Stimulated activated CD8-positive, alpha-beta memory T cell treated with anti-CD3 and anti-CD28 coated beads, Interleukin-7, amount 100 ng/mL, for 4 hours (primary cell): ENCODE measurements at regions not wholly inside any gene's neighbourhood (a gene's known extent, or its start where the extent isn't known, plus 50 kb on each side); places are given as distances from the start of the nearest gene placed in this dataset.

Experiments used
- DNase-seq, 2 donors: peaks; one replicate each; pipeline ENCODE4 v3.0.0-alpha.2; 2020; ENCODE audit warnings: low read depth in 2 of 2

DNA sequence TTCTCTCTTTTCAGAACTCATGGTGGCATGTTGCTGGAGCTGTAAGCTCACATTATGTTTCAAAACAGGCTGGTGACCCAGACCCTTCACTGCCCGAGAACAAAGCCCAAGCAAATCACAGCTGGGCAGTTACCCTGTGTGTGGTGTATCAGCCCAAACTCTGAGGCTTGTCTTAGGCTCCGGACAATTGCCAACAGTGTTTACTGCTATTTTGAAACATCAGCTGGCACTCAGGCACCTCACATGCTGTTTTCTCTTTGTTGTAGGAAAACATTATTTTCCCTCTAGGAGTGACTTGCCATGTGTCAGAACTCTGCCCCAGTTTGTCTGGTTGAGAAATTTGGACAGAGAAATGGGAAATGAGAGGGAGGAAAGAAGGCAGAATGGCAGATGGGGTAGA, 237.6 kb upstream of the APCDD1 start:
- no peak for DNase-seq

DNA sequence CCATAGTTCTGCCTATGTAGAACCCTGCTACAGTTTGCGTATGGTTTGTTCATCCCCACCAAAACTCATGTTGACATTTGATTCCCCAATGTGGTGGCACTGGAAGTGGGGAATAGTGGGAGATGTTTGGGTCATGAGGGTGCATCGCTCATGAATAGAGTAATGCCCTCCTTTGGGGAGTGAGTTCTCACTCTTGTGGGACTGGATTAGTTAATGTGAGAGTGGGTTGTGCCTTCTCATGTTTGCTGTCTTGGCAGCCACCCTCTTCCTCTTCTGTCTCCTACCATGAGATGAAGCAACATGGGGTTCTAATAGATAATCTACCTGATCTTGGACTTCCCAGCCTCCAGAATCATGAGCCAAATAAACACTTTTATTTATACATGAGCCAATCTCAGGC, 237.2 kb upstream of the APCDD1 start:
- no peak for DNase-seq

DNA sequence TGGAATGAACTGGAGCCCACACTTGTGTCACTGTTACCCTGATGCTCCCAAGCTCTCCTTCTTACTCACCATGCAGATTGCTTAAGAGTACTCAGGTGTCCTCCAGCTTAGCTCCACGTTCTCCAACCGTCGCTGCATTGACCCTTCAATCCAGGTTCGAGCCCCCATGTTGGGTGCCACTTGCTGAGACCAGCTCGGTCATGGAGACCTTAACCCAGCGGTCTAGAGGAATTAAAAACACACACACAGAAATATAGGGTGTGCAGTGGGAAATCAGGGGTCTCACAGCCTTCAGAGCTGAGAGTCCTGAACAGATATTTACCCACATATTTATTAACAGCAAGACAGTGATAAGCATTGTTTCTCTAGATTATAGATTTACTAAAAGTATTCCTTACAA, 229.1 kb upstream of the APCDD1 start:
- DNase-seq, result no peak

DNA sequence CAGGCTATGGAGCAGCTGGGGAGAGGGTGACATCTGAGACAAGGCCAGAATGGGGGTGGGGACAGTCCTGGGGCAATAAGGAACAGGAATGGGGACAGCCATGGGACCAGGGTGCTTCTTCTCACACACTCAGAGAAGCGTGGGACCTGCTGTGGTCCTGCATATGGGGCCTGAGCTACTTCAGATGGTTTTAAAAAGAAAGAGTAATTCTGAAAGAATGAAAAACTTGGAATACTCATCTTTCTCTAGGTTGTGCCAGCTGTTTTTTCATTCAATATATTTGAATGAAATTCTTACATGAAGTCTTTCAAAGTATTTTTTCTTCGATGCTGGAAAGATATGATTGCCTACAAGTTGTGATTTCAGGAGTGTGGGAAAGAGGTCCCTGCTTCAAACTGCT, 227.5 kb upstream of the APCDD1 start:
- no peak for DNase-seq

DNA sequence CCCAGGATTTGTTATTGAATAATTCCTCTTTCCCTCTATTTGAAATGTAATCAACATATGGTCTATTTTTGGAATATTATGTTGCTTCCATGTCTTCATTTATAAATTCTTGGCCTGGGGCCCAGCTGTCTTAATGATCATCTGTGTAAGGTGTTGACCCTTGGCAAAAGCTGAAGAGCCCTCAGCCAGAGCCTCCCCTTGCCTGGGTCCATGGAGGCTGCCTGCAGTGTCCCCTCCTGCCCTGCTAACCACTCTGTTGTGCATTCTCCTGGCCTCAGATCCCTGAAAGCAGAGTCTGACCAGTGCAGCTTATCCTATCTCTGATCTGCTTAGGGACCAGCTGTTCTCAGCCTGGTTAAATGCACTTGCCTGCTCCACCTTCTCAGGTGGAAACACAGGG, 226.1 kb upstream of the APCDD1 start:
- DNase-seq, result no peak

DNA sequence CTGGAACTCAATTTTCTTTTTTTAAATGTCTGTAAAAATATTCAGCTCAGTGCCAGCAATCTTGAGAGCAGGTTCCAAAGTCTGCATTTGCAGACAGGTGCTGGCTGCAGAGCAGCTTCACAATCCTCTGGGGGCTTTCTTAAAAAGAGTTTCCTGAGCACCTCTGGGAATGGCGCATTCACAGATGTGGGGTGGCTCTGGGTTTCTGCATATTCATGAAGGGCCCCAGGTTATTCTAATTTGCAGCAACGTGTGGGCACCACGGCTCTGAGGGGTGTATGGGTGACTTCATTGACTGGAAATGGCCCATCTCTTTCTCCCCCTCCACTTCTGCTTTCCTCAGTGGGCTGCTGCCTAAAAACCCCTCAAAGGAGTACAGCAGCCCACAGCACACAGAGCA, 225.0 kb upstream of the APCDD1 start:
- no peak for DNase-seq

DNA sequence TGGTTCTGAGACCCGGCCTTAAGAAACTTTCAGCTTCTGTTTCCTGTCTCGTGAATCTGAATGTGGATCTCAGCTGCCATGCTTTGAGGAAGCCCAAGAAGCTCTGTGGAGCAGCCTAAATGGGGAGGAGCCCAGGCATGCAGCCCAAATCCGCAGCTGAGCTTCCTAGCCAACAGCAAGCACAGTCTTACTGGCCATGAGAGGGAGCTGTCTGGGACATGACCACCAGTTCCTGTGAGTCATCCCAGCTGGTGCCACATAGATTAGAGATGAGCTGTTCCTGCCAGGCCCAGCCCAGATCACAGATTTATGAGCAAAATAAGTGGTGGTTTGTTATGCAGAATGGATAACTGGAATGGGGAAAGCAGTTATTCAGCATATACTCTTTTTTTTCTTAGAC, 224.4 kb upstream of the APCDD1 start:
- no peak for DNase-seq

DNA sequence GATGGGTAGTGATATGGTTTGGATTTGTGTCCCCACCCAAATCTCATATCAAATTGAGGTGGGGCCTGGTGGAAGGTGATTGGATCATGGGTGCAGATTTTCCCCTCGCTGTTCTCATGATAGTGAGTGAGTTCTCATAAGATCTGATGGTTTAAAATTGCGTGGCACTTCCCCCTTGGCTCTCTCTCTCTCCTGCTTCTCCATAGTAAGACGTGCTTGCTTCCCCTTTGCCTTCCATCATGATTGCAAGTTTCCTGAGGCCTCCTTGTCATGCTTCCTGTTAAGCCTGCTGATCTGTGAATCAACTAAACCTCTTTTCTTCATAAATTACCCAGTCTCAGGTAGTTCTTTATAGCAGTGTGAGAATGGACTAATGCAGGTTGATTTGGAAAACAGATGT, 223.2 kb upstream of the APCDD1 start:
- DNase-seq, result no peak

DNA sequence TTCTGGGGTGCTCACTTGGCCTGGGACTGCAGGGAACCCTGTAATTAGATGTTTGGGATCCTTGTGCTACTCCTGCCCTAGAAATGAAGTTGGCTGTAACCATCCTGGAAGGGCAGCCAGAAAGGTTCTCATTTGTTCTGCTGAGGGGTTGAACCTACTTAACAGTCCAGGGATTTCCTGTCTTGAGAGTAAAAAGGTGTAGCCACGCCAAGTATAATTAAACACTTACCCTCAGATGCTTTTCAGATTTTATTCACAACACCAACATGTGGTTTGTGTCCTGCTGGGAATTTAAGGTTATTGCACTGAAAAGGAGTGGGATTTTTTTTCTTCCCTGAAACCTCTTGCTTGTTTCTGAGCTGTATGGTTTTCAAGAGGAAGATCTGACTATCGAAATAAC, 222.4 kb upstream of the APCDD1 start:
- DNase-seq, result no peak

DNA sequence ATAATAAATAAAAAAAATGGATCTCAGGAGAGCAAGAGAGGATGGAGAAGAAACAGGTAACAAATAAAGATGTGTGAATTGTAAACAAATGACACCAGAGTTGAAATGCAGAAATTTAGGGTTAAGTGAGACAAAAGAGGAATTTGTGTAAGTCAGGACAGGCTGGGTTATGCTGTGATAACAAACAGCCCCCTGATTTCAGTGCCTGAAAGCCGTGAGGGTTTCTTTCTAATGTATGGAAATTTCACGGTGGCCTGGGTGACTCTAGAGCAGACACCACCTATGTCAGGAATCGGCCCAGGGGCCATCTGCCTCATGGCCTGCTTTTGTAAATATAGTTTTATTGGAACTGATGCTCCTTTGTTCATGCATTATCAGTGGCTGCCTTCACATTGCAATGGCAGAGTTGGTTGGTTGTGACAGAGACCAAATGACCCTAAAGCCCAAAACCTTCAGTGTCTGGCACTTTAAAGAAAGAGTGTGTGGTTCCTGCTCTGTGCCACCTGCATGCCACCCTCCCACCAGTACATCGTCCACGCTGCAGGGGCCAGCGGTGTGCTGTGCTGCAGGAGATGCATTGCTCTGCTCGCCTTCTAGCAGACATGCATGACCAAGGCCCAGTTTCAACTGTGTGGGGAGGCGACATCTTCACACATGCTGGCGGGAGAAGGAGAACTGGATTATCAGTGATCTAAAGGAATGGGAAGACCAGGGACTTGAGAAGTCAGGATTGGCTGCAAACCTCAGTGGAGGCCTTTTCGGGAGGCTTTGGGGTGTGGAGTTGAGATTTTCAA, 221.2 kb upstream of the APCDD1 start:
- no peak for DNase-seq

DNA sequence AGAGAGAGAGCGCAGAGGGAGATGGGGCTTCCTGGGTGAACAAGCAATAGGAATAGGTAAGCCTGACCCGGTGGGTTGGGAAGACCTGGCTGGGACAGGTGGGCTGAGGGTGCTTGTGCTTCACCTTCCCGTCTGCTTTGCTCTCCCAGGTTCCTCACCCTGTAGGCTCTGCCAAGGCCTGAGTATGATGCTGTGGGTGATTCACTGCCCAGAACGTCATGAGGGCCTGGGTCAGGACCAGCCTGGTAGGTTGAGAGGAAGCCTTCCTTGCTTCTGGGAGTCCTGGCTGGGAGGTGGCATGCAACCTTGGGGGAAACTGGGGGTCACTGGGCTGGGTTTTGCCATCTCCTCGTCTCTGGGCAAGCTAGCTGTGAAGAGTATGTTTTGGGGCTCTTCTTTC, 220.2 kb upstream of the APCDD1 start:
- DNase-seq, result no peak

DNA sequence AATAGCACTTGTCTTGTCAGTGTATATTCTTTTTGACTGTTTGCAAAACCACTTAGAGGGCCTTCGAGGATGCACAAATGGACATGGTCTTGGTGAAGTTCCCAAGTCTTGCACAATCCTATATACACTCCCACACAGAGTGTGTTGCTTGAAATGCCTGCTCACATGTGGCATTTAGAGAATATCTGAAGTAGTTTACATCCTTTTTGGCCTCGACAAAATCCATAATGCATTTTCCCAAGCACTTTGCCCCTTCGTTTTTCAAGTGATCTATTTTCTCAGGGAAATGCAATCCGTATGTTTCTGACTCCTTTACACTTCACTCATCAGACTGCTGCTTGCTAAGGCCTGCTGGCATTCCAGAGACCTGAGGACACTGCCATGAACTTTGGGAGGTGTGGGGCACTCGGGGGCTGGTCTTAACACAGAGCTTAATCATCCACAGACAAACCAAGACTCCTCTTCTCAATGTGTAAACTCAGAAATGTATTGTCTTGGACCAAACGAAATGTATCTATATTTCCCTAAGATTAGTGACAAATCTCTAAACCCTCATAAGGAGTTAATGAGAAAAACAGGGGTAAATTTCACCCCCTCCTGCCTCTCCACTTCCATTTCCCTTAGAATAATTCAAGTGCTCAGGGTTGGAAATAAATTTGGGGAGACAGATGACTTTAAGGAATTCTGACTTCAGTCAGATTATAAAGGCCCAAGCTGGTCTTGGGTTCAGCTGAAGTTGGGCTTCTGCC, 219.3 kb upstream of the APCDD1 start:
- no peak for DNase-seq

DNA sequence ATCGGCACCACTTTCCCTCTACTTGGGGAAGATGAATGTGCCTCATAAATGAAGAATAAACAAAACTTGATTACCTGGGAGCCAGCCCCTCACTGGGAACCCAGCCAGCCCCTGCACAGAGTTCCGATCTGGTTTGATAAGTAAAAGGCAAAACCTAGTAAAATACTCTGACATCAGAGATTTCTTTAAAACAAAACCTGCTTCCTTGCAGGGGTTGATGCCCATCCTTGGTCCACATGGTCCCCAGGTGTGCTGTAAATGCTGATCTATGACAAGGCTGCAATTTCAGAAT, 218.8 kb upstream of the APCDD1 start:
- DNase-seq, result no peak

DNA sequence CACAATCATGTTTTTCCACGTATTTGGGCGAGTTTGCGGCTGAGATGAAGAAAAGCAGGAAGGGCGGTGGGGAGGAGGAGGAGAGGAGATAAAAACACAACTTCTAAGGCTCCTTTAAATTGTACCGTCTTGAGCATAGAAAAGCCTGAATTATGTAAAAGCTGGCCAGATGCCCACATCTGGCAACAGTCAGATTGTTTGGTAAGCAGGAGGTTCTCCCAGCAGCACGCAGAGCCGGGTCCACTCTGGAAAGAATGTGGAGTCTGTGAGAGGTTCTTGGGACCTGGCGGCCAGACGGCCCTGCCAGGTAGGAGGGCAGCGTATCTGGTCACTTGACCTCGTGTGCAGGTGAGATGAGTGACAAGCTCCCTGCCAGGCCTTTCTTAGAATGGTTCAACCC, 215.3 kb upstream of the APCDD1 start:
- no peak for DNase-seq

DNA sequence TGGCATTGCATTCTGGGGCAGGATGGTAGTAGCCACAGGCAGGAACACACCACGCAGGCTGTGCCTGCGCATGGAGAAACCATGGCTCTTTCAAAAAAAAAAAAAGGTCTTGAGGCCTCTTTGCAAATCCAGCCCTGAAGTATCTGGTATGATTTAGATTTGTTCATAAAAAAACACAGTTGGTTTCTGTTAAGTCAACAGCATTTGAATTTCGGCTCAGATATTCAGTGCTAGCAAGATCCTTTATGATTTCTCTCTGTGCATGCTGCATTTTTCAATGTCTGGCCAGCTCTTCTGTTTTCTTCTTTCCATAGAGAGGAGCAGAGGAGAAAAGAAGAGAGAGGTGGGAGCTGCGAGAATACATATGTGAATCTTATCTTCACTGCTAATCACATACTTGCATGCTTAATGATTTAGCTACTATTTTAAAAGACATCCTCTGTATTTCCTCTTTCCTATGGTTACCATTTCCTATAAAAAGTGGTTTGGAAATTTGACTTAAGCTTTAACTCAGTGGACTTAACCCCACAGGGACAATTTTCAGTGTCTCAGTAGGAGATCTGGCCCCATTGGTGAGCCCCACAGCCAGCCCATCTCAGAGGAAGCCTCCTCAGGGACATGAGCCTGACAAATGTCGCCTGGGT, 214.3 kb upstream of the APCDD1 start:
- no peak for DNase-seq

DNA sequence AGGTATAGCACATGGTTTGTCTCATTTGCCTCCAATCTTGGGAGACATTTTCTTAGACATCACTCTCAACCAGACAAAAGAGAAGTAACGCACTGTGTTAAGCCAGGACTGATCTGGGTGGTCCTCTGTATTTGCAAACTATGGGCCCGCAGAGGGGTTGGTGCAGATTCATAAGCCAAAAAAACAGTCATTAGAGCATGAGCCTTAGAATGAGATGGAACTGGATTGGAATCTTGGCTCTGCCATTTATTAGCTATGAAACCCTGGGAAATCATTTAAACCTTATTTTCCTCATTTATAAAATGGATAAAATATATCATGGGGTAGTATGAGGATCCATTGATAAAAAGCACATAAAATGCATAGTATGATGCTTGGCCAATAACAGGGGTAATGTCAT, 213.5 kb upstream of the APCDD1 start:
- DNase-seq, result no peak

DNA sequence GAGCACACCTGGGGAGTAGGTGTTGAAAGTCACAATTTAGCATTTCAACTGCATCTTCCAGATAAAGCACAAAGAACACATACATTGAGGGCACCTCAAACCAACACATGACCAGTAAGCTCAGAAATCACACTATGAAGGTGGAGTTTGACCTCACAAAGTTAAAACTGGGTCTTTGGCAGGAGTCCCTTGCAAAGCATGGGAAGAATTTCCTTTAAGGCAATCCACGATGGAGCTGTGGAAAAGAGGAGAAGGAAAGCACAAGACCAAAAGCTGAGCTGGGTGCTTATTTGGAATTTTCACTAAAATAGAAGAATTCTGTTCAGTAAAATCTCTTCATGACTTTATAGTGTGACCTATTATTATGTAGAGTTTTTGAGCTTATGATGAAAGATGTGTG, 212.9 kb upstream of the APCDD1 start:
- DNase-seq, result no peak

DNA sequence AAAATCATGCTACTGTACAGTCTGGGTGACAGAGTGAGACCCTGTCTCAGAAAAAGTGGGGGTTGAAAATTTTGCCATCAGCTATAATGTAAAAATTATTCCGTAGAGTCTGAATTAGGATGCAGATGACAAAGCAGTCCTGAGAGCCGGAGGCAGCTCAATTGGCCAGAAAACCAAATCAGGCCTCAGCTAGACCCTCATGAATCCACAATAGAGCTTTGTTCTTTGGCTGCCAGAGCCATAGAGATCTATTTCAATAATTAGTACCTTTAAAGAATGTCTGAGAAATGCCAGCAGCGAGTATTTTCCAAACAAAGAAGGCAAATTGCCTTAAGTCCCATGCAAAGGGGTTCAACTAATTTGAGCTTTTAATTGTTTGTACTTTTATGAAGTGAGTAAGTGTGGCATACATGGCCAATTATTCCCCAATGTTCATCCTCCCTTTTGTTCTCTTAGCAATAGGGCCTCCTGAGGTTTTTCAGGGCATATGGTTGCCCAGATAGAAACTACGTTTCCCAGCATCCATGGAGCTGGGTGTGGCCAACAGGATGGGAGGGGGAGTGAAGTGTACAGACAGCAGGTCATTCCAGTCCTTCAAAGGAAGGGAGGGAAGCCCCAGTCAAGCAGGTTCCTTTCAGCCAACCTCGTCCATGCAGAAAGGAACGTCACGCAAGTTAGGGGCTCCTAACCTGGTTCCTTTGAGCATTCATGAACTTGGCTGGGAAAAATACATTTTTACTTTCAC, 211.3 kb upstream of the APCDD1 start:
- DNase-seq, result no peak

DNA sequence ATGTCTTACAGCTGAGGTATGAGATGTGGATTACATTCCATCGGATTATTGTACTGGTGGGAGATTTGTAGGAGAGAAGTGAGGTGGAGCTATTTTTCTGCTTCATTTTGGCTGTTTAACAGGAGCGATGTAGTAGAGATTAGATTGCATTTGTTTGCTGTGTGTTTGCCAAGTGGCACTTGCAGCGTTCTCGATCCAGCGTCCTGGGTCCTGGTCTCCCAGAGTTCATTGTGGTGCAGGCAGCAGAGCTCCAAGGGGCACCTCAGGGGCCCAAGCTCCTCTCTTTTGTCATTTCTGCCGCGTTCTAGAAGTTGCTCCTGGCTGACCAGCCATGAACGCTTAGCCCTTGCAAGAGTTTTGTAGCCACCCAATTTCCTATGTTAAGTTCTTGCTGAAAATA, 210.1 kb upstream of the APCDD1 start:
- DNase-seq, result no peak

DNA sequence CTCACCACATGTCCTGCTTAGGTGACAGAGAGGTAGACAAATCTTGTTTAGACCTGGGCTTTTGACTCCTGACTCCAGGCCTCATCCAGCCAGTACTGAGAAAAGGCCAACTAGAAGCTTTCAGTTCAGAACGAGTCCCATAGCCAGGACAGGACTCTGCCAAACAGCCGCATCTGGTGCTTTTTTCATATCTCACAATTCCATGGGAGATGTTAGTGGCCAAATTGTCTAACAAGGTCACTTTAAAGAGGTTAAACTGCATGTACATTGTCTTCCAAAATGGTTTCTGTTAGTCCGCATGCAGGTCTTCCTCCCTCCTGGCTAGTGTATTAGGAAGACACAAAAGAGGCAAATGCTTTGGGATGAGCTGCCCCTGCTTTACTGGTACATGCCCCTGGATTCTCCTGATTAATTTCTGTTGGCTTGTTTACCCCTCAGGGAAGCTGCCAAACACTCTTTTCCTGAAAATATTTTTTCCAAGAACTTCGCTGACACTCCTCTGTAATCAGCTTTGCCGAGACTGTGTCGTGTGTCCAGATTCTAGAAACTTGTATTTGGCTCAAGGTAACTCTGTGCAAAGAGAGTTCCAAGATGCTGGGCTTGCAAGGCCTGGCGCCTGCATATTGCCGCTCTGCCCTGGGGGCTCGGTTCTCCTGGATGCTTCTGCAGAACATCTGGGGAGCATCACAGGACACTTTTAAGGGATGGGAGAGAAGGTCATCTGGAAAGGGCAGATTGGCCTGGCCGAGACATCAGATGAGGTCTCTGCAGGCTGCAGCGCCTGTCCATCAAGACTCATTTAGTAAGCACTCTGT, 209.2 kb upstream of the APCDD1 start:
- no peak for DNase-seq

DNA sequence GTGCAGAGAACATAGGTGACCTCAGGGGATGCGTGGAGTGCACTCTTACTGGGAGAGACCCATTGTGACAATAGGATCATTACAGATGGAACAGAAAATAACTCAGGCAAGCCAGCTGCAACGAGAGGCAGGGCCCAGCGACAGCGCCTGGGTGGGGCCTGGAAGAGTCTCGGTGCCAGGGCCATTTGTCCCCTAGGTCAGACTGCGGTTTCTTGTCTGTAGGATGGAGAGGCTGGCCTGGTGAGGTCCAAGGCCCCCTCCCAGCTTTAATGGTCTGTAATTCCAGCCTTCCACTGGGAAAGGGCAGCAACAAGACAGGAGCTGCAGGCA, 208.6 kb upstream of the APCDD1 start:
- no peak for DNase-seq
